ENCODE measurements at regions not wholly inside any gene's neighbourhood (a gene's known extent, or its start where the extent isn't known, plus 50 kb on each side); places are given as distances from the start of the nearest gene placed in this dataset.

GRCh38 chr11:119924017-119924416 lies 195.0 kb upstream of the NECTIN1 start:
- TF ChIP-seq POLR2AphosphoS5 (IDR thresholded peaks at IDR 0.05) (no peak), CTCF (IDR thresholded peaks at IDR 0.05) (no peak), POLR2A (IDR thresholded peaks at IDR 0.05) (no peak)

All from prostate gland (tissue), 2 donors.